ENCODE measurements at regions not wholly inside any gene's neighbourhood (a gene's known extent, or its start where the extent isn't known, plus 50 kb on each side); places are given as distances from the start of the nearest gene placed in this dataset.

- DNase-seq (ENCODE audit: extremely low read depth in 1 of 2, low read depth in 1 of 2), result no peak
These were observed 101.1 kb upstream of the THRB start for GRCh38 chr3:24595796-24596195.

GRCh38 chr3:24596626-24597025 lies 102.0 kb upstream of the THRB start:
- no peak for DNase-seq (ENCODE audit: extremely low read depth in 1 of 2, low read depth in 1 of 2)

- DNase-seq (ENCODE audit: extremely low read depth in 1 of 2, low read depth in 1 of 2), result no peak
These were observed 104.2 kb upstream of the THRB start for GRCh38 chr3:24598695-24599470.

- DNase-seq (ENCODE audit: extremely low read depth in 1 of 2, low read depth in 1 of 2), result no peak
These were observed 106.7 kb upstream of the THRB start for GRCh38 chr3:24601066-24601939.

- no peak for DNase-seq (ENCODE audit: extremely low read depth in 1 of 2, low read depth in 1 of 2)
These were observed 109.6 kb upstream of the THRB start for GRCh38 chr3:24604215-24604614.

- no peak for DNase-seq (ENCODE audit: extremely low read depth in 1 of 2, low read depth in 1 of 2)
These were observed 110.9 kb upstream of the THRB start for GRCh38 chr3:24605511-24606028.

GRCh38 chr3:24607281-24607680 lies 112.6 kb upstream of the THRB start:
- DNase-seq (ENCODE audit: extremely low read depth in 1 of 2, low read depth in 1 of 2), result no peak

- no peak for DNase-seq (ENCODE audit: extremely low read depth in 1 of 2, low read depth in 1 of 2)
These were observed 114.2 kb upstream of the THRB start for GRCh38 chr3:24608701-24609390.

GRCh38 chr3:24614359-24614758 lies 119.7 kb upstream of the THRB start:
- no peak for DNase-seq (ENCODE audit: extremely low read depth in 1 of 2, low read depth in 1 of 2)

- no peak for DNase-seq (ENCODE audit: extremely low read depth in 1 of 2, low read depth in 1 of 2)
These were observed 120.5 kb upstream of the THRB start for GRCh38 chr3:24615177-24615576.

- no peak for DNase-seq (ENCODE audit: extremely low read depth in 1 of 2, low read depth in 1 of 2)
These were observed 121.6 kb upstream of the THRB start for GRCh38 chr3:24616110-24616829.

GRCh38 chr3:24622138-24622537 lies 127.5 kb upstream of the THRB start:
- no peak for DNase-seq (ENCODE audit: extremely low read depth in 1 of 2, low read depth in 1 of 2)

- DNase-seq (ENCODE audit: extremely low read depth in 1 of 2, low read depth in 1 of 2), result no peak
These were observed 128.1 kb upstream of the THRB start for GRCh38 chr3:24622696-24623225.

GRCh38 chr3:24623657-24624056 lies 129.0 kb upstream of the THRB start:
- no peak for DNase-seq (ENCODE audit: extremely low read depth in 1 of 2, low read depth in 1 of 2)

GRCh38 chr3:24624938-24625681 lies 130.5 kb upstream of the THRB start:
- DNase-seq (ENCODE audit: extremely low read depth in 1 of 2, low read depth in 1 of 2), result no peak

- DNase-seq (ENCODE audit: extremely low read depth in 1 of 2, low read depth in 1 of 2), result no peak
These were observed 134.0 kb upstream of the THRB start for GRCh38 chr3:24628523-24629258.

- DNase-seq (ENCODE audit: extremely low read depth in 1 of 2, low read depth in 1 of 2), result no peak
These were observed 136.8 kb upstream of the THRB start for GRCh38 chr3:24631481-24631880.

- no peak for DNase-seq (ENCODE audit: extremely low read depth in 1 of 2, low read depth in 1 of 2)
These were observed 144.4 kb upstream of the THRB start for GRCh38 chr3:24639061-24639460.
